Lower lobe of right lung (tissue), 2 donors: ENCODE measurements at regions not wholly inside any gene's neighbourhood (a gene's known extent, or its start where the extent isn't known, plus 50 kb on each side); places are given as distances from the start of the nearest gene placed in this dataset.
A peak's percentile ranks its signal among the peaks of the same experiment; 100 is the strongest.

Source experiments
- ATAC-seq, 2 donors: fragments of 200-7000 bp; cut with Tn5 transposase; one replicate each; pipeline ENCODE4 v1.9.1; 2020 to 2022; ENCODE audit warnings: mild to moderate bottlenecking in 2 of 2, moderate library complexity in 2 of 2
- DNase-seq: peaks from one replicate; pipeline ENCODE4 v3.0.0-alpha.2; 2020
- H3K27ac ChIP-seq: fragments of 200-600 bp; one replicate; pipeline ENCODE4 v1.8.0; 2022
- H3K27me3 ChIP-seq: fragments of 200-600 bp; one replicate; pipeline ENCODE4 v1.8.0; 2022; ENCODE audit warnings: low read depth
- H3K36me3 ChIP-seq: fragments of 200-600 bp; one replicate; pipeline ENCODE4 v1.8.0; 2022; ENCODE audit warnings: mild to moderate bottlenecking
- H3K4me1 ChIP-seq: fragments of 200-600 bp; one replicate; pipeline ENCODE4 v1.8.0; 2022
- H3K4me3 ChIP-seq: fragments of 200-600 bp; one replicate; pipeline ENCODE4 v1.8.0; 2022; ENCODE audit warnings: mild to moderate bottlenecking
- H3K9me3 ChIP-seq: fragments of 200-600 bp; one replicate; pipeline ENCODE4 v1.8.0; 2022
- intact Hi-C: fragments of 100-400 bp; cut with DNase I; formaldehyde crosslinking; loops from one replicate; pipeline ENCODE4 v1.11.0; 2022
- TF ChIP-seq, protein P1 (sequence below): fragments of 200-600 bp; IDR thresholded peaks from one replicate; pipeline ENCODE4 v1.8.0; 2022; ENCODE audit warnings: antibody characterized with exemption, mild to moderate bottlenecking
- donor health status: DM: no; HTN: yes; CAD: no; lungs with severe emphysema.

DNA sequence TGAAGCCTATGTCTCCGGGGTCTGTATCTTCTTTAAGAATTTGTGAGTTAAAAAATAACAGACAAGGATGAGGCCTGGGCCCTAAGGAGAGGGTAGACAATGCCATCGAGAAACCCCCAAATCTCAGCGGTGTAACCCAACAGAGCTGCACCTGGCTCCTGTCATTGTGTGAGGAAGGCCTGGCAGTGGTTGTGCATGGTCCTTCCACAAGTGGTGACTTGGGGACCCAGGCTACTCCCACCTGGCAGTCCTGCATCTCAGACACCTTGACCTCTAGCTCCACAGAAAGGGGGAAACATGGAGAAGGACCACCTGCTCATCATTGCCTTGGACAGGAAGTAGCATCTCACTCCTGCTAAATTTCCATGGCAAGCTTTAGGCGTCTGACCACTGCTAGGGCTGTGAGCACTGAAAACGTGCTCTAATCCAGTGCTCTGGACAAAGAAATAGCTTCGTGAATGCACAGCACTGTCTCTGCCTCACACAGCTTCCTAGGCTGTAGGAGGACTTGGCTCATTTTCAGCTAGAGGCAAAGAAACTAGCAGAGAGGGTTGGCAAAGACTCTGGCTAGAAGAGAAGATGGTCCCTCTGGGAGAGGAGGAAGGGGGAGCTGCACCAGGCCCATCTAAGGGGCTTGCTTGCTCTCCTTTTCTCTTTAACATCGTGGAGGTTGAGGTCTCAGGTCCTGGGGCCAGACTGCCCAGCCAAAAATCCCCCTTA is 273.9 kb upstream of the ZMIZ1 start:
- Histone ChIP-seq H3K4me1 (no peaks in the 10 kb centered on the region), H3K36me3 (no peaks in the 10 kb centered on the region), H3K27ac (no peak overlapping the region), H3K27me3 (no peaks in the 10 kb centered on the region), H3K9me3 (no peaks in the 10 kb centered on the region), H3K4me3 (no peak overlapping the region)
- no peak for ATAC-seq
- intact Hi-C loops = no loop called here
- no peak for DNase-seq
- TF ChIP-seq, protein P1, sequence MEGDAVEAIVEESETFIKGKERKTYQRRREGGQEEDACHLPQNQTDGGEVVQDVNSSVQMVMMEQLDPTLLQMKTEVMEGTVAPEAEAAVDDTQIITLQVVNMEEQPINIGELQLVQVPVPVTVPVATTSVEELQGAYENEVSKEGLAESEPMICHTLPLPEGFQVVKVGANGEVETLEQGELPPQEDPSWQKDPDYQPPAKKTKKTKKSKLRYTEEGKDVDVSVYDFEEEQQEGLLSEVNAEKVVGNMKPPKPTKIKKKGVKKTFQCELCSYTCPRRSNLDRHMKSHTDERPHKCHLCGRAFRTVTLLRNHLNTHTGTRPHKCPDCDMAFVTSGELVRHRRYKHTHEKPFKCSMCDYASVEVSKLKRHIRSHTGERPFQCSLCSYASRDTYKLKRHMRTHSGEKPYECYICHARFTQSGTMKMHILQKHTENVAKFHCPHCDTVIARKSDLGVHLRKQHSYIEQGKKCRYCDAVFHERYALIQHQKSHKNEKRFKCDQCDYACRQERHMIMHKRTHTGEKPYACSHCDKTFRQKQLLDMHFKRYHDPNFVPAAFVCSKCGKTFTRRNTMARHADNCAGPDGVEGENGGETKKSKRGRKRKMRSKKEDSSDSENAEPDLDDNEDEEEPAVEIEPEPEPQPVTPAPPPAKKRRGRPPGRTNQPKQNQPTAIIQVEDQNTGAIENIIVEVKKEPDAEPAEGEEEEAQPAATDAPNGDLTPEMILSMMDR = no peak

DNA sequence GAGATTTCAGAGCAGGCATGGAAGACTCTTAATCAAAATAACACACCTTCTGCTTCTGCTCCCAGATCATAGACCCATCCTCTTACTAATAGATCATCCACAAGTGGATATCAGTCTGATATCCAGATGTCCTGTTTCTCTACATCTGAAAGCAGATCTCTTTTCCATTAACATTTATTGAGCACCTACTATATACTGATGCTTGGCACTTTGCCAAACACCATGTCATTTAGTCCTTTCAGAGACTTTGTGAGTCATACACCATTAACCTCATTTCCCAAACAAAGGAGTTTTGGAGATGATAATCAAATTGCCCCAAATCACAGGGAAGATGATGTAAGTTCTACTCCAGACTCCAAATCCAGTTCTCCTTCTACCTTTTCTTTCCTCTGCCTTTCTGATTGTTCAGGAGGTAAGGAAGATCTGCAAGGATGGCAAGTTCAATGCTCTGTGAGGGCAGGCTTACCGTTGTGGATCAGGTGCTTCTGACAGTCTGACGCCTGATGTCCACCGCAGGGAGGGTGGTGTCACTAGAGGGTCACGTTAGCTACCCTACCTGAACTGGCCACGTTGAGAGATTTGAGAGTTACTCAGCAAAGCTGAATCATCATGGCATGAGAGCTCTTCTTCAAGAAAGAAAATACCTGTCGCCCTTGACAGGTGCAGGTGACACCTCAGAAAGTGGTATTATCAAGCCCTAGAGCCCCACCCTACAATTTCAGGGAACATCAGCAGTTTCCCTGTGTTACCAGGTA is 269.6 kb upstream of the ZMIZ1 start:
- DNase-seq (no peak), ATAC-seq (no peak)
- Histone ChIP-seq H3K4me3 (no peak overlapping the region), H3K36me3 (no peaks in the 10 kb centered on the region), H3K4me1 (peaks cover 18% of the 10 kb centered on the region), H3K27ac (no peak overlapping the region), H3K9me3 (no peaks in the 10 kb centered on the region), H3K27me3 (no peaks in the 10 kb centered on the region)
- intact Hi-C loops = no loop called here
- TF ChIP-seq, protein P1 = no peak

DNA sequence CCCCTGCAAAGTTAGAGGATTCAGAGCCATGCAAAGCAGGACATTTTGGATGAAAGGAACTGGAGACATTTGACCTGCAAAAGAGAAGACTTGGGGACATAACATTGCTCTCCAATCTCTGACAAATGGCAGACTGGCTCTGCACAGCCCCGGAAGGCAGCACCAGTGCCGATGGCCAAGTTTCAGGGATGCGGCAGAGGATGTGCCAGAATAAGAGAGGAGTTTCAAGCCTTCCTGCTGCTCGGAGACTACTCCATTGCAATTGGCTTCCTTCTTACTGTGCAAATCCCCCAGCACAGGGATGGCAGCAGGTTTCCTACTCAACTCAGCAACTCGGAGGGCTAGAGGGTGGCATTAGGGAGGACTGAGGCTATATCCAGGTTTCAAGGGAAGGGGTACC is 268.8 kb upstream of the ZMIZ1 start:
- intact Hi-C loops = no loop called here
- Histone ChIP-seq H3K36me3 (no peaks in the 10 kb centered on the region), H3K9me3 (no peaks in the 10 kb centered on the region), H3K27me3 (no peaks in the 10 kb centered on the region), H3K27ac (no peak overlapping the region), H3K4me1 (peaks cover 23% of the 10 kb centered on the region), H3K4me3 (no peak overlapping the region)
- TF ChIP-seq, protein P1 = no peak
- DNase-seq (no peak), ATAC-seq (no peak)

DNA sequence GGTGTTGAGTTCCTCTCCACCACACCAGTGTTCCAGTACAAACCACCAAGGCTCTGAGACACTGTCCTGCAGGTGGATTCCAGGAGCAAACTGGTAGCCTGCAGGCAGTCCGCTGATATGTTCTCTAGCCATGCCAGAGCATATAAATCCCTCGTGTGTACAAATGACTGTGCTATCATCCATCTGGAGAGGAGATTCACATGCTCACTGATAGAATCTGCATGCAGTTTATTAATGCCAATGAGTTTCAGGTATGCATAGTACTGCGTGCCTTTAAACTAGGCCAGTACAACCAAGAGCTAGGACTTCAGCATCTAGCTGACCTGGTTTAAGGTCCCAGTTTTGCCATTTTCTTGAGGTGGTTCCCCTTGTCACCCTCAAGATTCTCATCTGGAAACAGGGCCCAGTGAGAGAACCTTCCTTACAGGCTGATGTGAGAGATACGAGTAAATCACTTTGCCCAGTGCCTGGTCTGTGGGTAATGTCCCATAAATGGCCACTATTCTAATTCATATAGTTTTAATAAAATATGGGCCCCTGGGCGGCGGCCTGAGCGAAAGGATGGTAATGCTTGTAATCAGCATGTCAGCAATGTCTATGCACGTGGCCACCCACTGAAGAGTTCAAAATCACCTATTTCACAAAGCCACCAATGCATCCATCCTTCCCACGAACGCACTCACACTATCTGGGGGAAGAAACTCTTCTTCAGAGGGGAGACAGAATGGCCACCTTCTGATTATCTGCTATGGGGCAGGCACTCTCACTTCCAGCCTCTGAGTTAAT is 268.0 kb upstream of the ZMIZ1 start:
- Histone ChIP-seq H3K4me3 (no peak overlapping the region), H3K27ac (no peak overlapping the region), H3K9me3 (no peaks in the 10 kb centered on the region), H3K4me1 (peaks cover 30% of the 10 kb centered on the region), H3K27me3 (no peaks in the 10 kb centered on the region), H3K36me3 (no peaks in the 10 kb centered on the region)
- no peak for DNase-seq
- intact Hi-C loops = no loop called here
- TF ChIP-seq, protein P1 = no peak
- ATAC-seq = no peak

DNA sequence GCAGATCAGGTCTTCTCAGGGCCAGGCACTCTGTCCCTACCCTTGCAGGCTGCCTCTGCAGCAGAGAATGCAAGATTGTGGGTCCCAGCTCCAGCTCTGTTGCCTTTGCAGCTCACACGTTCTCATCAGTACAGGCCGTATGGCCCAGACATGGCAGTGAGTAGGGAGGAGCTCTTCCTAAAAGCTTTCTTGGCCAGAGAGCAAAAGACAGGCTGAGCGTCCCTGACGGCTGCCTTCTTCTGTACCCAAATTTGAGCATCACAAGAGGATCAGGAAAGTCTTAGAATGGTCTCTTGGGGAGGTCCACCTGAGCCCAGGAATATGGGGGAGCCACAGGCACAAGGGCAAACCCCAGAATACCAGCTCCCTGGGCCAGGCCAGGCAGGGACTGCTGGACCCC is 266.3 kb upstream of the ZMIZ1 start:
- Histone ChIP-seq H3K4me3 (no peak overlapping the region), H3K9me3 (no peaks in the 10 kb centered on the region), H3K36me3 (no peaks in the 10 kb centered on the region), H3K27me3 (no peaks in the 10 kb centered on the region), H3K27ac (peak overlapping the region; percentile 73), H3K4me1 (peaks cover 42% of the 10 kb centered on the region)
- ATAC-seq (no peak), DNase-seq (no peak)
- intact Hi-C loops = no loop called here
- TF ChIP-seq, protein P1 = no peak
